Cardiac fibroblast (primary cell): ENCODE measurements at regions not wholly inside any gene's neighbourhood (a gene's known extent, or its start where the extent isn't known, plus 50 kb on each side); places are given as distances from the start of the nearest gene placed in this dataset.
A peak's percentile ranks its signal among the peaks of the same experiment; 100 is the strongest.

ENCODE experiments used
- DNase-seq, 2 donors: peaks; one replicate each; pipeline versions ENCODE4 v3.0.0 to v3.0.0-alpha.2; 2010; ENCODE audit warnings: low read depth in 2 of 2
- H3K4me3 ChIP-seq, 2 donors: replicated peaks in 1 of 2; 1 replicate in 1 of 2; 2 replicates in 1 of 2; pipeline ENCODE4 v1.5.1; 2011; ENCODE audit warnings: low read depth in 2 of 2, low read length in 2 of 2, mild to moderate bottlenecking in 2 of 2, moderate library complexity in 1 of 2
- CTCF ChIP-seq: IDR thresholded peaks from one replicate; pipeline ENCODE4 v1.5.1; 2011; ENCODE audit warnings: low read depth, mild to moderate bottlenecking, low read length, inconsistent platforms

GRCh38 chr9:118503236-118503635, 799.0 kb downstream of the TLR4 start:
- no peak overlapping the region for H3K4me3 ChIP-seq
- TF ChIP-seq CTCF = no peak
- DNase-seq = no peak

- TF ChIP-seq CTCF = no peak
- no peak for DNase-seq
- no peak overlapping the region for H3K4me3 ChIP-seq
Measured at GRCh38 chr9:118510711-118511110, 806.5 kb downstream of the TLR4 start.

DNA sequence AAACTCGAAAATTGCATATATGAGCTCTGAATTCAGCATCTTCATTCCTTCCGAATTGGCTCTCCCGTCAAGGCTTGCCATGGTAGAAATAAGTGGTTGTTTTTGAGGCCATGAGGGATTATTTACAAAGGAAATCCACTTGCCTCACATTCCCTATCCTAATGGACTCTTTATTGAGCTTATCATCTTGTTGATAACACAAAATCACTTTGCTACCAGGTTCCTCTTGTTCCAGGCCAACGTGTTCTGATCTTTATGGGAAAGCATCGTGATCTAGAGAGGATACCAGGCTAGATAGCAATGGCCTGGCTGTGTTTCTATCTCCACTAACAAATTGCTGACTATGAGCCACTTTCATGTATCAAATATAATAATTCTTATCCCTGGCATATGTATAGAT, 811.7 kb downstream of the TLR4 start:
- no peak for DNase-seq
- no peak overlapping the region for H3K4me3 ChIP-seq
- no peak for TF ChIP-seq CTCF

GRCh38 chr9:118521261-118521660, 817.1 kb downstream of the TLR4 start:
- H3K4me3 ChIP-seq = no peak overlapping the region
- no peak for DNase-seq
- no peak for TF ChIP-seq CTCF

DNA sequence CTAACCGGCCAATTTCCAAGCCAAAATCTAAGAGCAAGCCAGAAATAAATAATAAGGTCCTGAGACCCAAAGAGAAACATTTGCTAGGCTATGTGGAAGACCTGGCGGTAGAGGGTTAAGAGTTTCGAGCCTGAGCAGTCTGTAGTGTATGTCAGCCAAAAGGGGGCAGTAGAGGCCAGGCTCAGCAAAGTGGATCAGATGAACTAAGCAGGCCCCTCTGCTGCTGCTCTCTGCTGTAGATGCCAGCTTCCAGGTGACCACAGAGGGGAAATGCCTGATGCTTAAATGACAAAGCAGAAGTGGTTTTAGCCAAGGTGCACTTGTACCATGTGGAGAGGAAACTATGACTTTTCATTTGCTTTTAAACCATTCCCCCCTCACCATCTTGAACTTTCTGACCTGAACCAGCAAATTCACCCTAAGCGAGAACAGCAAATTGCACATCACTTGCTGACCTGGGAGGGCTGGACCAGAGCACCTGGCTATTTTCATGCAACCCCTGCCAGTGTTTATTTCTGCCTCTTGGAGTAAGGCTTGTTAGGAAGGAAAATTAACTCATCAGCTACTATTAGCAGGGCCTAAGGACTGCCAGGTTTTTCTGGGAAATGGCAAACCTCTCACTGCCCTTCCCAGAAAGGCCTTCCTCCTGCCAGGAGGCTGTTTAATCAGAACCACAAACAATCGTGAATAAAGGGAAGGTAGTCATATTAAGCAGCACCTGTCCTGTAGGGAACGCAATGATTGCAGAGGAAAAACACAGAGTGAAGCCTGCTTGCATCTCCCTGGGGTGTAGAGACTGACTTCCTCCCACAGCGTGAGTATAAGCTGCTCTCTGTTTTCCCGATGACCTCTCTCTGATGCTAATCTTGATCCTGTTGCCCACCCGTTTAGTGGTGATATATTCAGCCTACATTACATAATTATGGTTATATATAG, 818.2 kb downstream of the TLR4 start:
- peak; percentile 38 to 84 for DNase-seq
- peak; percentile 82 for TF ChIP-seq CTCF
- no peak overlapping the region for H3K4me3 ChIP-seq

GRCh38 chr9:118527261-118527660, 823.1 kb downstream of the TLR4 start:
- H3K4me3 ChIP-seq = no peak overlapping the region
- TF ChIP-seq CTCF = no peak
- no peak for DNase-seq
